Right lobe of liver (tissue), 6 donors: ENCODE measurements at regions not wholly inside any gene's neighbourhood (a gene's known extent, or its start where the extent isn't known, plus 50 kb on each side); places are given as distances from the start of the nearest gene placed in this dataset.

ENCODE experiments used
- ATAC-seq, 4 donors: fragments of 200-7000 bp; cut with Tn5 transposase; one replicate each; pipeline ENCODE4 v1.9.1; 2020; ENCODE audit warnings: mild to moderate bottlenecking in 4 of 4, moderate library complexity in 4 of 4
- DNase-seq, 3 donors: peaks; one replicate each; pipeline ENCODE4 v3.0.0-alpha.2; 2020
- H3K27ac ChIP-seq, 3 donors: fragments of 200-600 bp; one replicate each; pipeline ENCODE4 v1.8.0; 2022
- H3K27me3 ChIP-seq, 2 donors: fragments of 200-600 bp; one replicate each; pipeline ENCODE4 v1.8.0; 2022
- H3K36me3 ChIP-seq, 4 donors: fragments of 200-600 bp; sonication (generic) in 1 of 4; one replicate each; pipeline versions ENCODE4 v1.5.1 to v1.8.0; 2017 to 2022; ENCODE audit warnings: control low read depth in 1 of 4
- H3K4me1 ChIP-seq, 4 donors: fragments of 200-600 bp; sonication (generic) in 1 of 4; one replicate each; pipeline versions ENCODE4 v1.5.1 to v1.8.0; 2017 to 2022; ENCODE audit warnings: control low read depth in 1 of 4
- H3K4me3 ChIP-seq, 3 donors: fragments of 200-600 bp; one replicate each; pipeline ENCODE4 v1.8.0; 2022
- H3K9me3 ChIP-seq, 4 donors: fragments of 200-600 bp; sonication (generic) in 1 of 4; one replicate each; pipeline versions ENCODE4 v1.5.1 to v1.8.0; 2017 to 2022; ENCODE audit warnings: control low read depth in 1 of 4
- POLR2A ChIP-seq: fragments of 450-650 bp; IDR thresholded peaks from one replicate; pipeline ENCODE4 v1.6.1; 2017; ENCODE audit warnings: antibody characterized with exemption, mild to moderate bottlenecking
- whole genome bisulfite sequencing: methylation state at CpG from one replicate; pipeline ENCODE4 v1.1.6; 2018; ENCODE audit warnings: low coverage, low lambda C conversion rate; ENCODE audit not compliant: insufficient coverage; ENCODE audit errors: missing lambda C conversion rate; 5-methylcytosine and 5-hydroxymethylcytosine counted together
- intact Hi-C, 2 donors: fragments of 100-400 bp; cut with DNase I; formaldehyde crosslinking; loops; one replicate each; pipeline versions ENCODE4 v1.11.2 to v1.14.1; 2022
- TF ChIP-seq, protein P1 (sequence below), 4 donors: fragments of 200-600 bp in 3 of 4; fragments of 450-650 bp in 1 of 4; IDR thresholded peaks; one replicate each; pipeline versions ENCODE4 v1.5.1 to v1.8.0; 2016 to 2022; ENCODE audit warnings: antibody characterized with exemption in 4 of 4, mild to moderate bottlenecking in 2 of 4
- donor health status: DM: no; HTN: yes; CAD: no.
- donor health status: DM: no; HTN: no; CAD: no.
- donor health status: DM: no; HTN: no; CAD: no.
- donor health status: DM: no; HTN: yes; CAD: no.
- donor health status: DM: no; HTN: yes; CAD: no.

DNA sequence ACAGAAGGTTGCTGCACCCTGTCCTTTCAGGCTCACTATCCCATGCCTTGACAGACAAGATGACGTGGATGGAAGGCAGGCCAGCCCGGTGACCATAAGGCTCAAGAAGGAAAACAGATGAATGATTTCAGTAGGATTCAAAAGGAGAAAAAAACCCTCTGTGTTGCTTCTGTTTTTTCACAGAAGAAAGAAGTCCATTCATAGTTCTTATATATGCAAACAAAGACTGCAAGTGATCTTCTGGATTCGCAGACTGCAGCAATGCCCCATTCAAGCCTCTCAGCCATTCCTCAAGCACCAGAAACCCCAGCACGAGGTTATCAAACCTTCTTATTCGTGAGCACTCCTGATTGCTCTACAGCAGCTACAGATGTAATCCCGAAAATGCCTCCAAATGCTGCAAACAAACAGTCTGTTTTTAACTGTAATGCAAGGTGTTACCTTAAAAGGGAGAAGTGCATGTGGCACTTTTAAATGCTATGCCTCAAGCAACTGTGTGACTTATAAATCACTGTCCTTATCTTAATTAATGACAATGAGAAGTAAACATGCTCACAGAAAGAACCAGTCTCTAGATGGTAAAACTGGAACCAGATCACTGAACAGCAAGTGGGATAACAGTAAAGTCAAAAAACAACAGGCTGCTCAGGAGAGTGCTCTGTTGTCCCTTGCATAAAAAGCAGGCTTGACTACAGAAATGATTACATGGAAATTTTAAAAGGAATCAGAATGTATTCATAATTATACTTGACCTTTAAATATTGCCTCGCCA is 173.9 kb downstream of the HHIPL2 start:
- Histone ChIP-seq H3K27ac (no peak overlapping the region), H3K4me3 (no peak overlapping the region), H3K9me3 (no peaks in the 10 kb centered on the region), H3K4me1 (no peaks in the 10 kb centered on the region), H3K27me3 (no peaks in the 10 kb centered on the region), H3K36me3 (no peaks in the 10 kb centered on the region)
- 44% methylated on average over 7 of the region's 7 CpGs for WGBS
- ATAC-seq (no peak), DNase-seq (no peak)
- intact Hi-C loops, result no loop called here
- no peak for TF ChIP-seq POLR2A
- TF ChIP-seq, protein P1, sequence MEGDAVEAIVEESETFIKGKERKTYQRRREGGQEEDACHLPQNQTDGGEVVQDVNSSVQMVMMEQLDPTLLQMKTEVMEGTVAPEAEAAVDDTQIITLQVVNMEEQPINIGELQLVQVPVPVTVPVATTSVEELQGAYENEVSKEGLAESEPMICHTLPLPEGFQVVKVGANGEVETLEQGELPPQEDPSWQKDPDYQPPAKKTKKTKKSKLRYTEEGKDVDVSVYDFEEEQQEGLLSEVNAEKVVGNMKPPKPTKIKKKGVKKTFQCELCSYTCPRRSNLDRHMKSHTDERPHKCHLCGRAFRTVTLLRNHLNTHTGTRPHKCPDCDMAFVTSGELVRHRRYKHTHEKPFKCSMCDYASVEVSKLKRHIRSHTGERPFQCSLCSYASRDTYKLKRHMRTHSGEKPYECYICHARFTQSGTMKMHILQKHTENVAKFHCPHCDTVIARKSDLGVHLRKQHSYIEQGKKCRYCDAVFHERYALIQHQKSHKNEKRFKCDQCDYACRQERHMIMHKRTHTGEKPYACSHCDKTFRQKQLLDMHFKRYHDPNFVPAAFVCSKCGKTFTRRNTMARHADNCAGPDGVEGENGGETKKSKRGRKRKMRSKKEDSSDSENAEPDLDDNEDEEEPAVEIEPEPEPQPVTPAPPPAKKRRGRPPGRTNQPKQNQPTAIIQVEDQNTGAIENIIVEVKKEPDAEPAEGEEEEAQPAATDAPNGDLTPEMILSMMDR (IDR thresholded peaks at IDR 0.05), result no peak

DNA sequence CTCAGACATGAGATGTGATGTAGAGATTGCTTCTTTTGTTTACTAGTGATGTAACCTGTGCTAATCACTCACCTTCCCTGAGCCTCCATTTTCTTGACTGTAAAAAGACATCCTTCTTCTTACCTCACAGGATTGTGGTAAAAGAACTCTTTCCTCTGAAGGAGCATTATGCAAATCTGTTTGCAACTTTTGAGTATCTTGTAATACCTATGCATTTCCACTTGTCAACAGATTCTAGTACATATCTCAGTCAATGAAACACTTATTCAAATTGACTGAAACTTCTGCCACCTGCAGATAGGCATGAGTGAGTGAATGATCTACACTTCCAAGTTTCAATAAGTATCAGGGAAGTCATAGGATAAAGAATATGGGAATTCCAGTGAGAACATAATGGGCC is 174.7 kb downstream of the HHIPL2 start:
- no peak overlapping the region for H3K4me3 ChIP-seq
- no peaks in the 10 kb centered on the region for H3K9me3 ChIP-seq
- TF ChIP-seq, protein P1 (IDR thresholded peaks at IDR 0.05), result no peak
- TF ChIP-seq POLR2A, result no peak
- DNase-seq, result no peak
- no peak overlapping the region for H3K27ac ChIP-seq
- H3K4me1 ChIP-seq, result no peaks in the 10 kb centered on the region
- ATAC-seq, result no peak
- intact Hi-C loops, result no loop called here
- no peaks in the 10 kb centered on the region for H3K36me3 ChIP-seq
- H3K27me3 ChIP-seq, result no peaks in the 10 kb centered on the region

DNA sequence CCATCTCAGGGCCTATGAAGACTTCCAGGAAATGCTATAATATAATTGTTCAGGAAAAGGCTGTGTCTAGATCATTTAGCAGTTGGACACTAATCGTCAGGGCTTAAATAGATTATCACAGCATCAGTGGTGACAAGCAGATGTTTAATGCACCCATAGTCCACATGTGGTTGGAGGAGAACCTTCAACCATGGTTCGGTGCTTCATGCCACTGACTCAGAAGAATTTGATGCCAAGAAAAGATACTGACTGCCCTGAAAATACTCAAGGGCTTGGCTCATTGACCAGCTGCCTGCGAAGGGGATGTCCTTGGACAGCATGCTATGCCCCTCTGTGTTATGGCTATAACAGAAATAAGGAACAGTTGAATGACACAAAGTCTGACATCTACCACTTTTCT is 175.7 kb downstream of the HHIPL2 start:
- ATAC-seq, result no peak
- no peaks in the 10 kb centered on the region for H3K27me3 ChIP-seq
- TF ChIP-seq POLR2A, result no peak
- TF ChIP-seq, protein P1 (IDR thresholded peaks at IDR 0.05), result no peak
- intact Hi-C loops, result no loop called here
- H3K27ac ChIP-seq, result no peak overlapping the region
- no peaks in the 10 kb centered on the region for H3K36me3 ChIP-seq
- H3K4me3 ChIP-seq, result no peak overlapping the region
- H3K9me3 ChIP-seq, result no peaks in the 10 kb centered on the region
- no peaks in the 10 kb centered on the region for H3K4me1 ChIP-seq
- DNase-seq, result no peak
- WGBS, result 69% methylated on average over 2 of the region's 3 CpGs

DNA sequence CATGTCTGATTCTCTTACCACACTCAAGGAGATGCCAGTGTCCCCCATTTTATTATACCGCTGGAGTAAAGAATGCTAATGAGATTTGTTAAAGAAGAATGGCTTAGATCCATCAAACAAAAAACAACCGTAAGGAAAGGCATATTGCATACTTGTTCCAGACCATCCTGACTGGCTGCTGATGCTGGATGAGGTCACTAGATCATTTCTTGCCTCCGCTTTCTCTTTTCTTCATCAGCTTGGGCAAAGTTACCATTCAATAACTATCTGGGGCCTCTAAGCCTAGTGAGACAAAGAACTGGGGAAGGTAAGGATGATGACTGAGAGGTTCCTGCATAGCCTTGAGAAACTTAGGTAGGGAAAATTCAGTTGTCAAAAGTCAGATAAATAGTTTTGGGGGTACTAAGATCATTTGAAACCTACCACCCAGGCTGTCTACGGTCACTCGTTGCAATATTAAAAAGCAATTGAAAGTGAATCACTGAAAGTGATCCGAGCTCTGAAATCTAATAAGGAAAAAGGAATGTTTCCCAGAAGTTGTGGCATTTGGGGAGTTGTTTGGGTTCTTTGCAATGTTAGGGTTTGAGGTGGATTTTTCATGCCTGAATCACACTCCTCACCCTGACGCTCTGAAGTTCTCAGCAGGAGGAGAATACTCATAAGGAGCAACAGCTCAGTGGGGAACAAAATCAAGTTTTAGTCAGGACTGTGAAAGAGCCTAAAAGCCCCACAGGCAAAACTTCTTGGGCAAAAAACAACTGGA is 176.8 kb downstream of the HHIPL2 start:
- DNase-seq (no peak), ATAC-seq (no peak)
- WGBS, result 78% methylated on average over 6 of the region's 7 CpGs
- Histone ChIP-seq H3K9me3 (no peaks in the 10 kb centered on the region), H3K27ac (no peak overlapping the region), H3K27me3 (no peaks in the 10 kb centered on the region), H3K4me3 (no peak overlapping the region), H3K4me1 (no peaks in the 10 kb centered on the region), H3K36me3 (no peaks in the 10 kb centered on the region)
- intact Hi-C loops, result no loop called here
- no peak for TF ChIP-seq POLR2A
- TF ChIP-seq, protein P1 (IDR thresholded peaks at IDR 0.05), result no peak
